Neural cell (in vitro differentiated cells): ENCODE measurements at regions not wholly inside any gene's neighbourhood (a gene's known extent, or its start where the extent isn't known, plus 50 kb on each side); places are given as distances from the start of the nearest gene placed in this dataset.

Experiments
- H2AFZ ChIP-seq: fragments of 200-600, 300-800 bp; sonication (generic), shearing (Covaris generic); 2 replicates; pipeline ENCODE4 v1.6.0; 2014; ENCODE audit warnings: low read depth, mild to moderate bottlenecking, antibody characterized with exemption, low read length, moderate library complexity
- H3F3A ChIP-seq: fragments of 200-600 bp; shearing (Covaris generic); 2 replicates; pipeline ENCODE4 v1.6.1; 2016; ENCODE audit warnings: mild to moderate bottlenecking, moderate library complexity, mixed read lengths, antibody characterized with exemption, low read length; ENCODE audit not compliant: insufficient read depth, poor library complexity, severe bottlenecking
- H3K27ac ChIP-seq: fragments of 200-600, 300-800 bp; sonication (generic), shearing (Covaris generic); 2 replicates; pipeline ENCODE4 v1.5.1; 2014; ENCODE audit warnings: mild to moderate bottlenecking, low read length, moderate library complexity
- H3K27me3 ChIP-seq: fragments of 300-800, 200-600 bp; sonication (generic), shearing (Covaris generic); 2 replicates; pipeline ENCODE4 v1.6.0; 2014; ENCODE audit warnings: mild to moderate bottlenecking, low read depth, low read length, moderate library complexity; ENCODE audit not compliant: insufficient read depth
- H3K36me3 ChIP-seq: fragments of 300-800, 200-600 bp; sonication (generic), shearing (Covaris generic); 2 replicates; pipeline ENCODE4 v1.5.1; 2014; ENCODE audit warnings: mild to moderate bottlenecking, antibody characterized with exemption, low read length, moderate library complexity; ENCODE audit not compliant: insufficient read depth
- H3K4me2 ChIP-seq: fragments of 300-800, 200-600 bp; sonication (generic), shearing (Covaris generic); 2 replicates; pipeline ENCODE4 v1.6.0; 2014; ENCODE audit warnings: mild to moderate bottlenecking, low read length
- H3K4me3 ChIP-seq: fragments of 300-800, 200-600 bp; sonication (generic), shearing (Covaris generic); 2 replicates; pipeline ENCODE4 v1.5.1; 2014; ENCODE audit warnings: mild to moderate bottlenecking, low read length, moderate library complexity
- H3K79me2 ChIP-seq: fragments of 200-600 bp; shearing (Covaris generic); replicated peaks from 2 replicates; pipeline ENCODE4 v1.6.0; 2014; ENCODE audit warnings: mild to moderate bottlenecking, low read length, moderate library complexity; ENCODE audit not compliant: insufficient read depth
- H3K9ac ChIP-seq: fragments of 300-800, 200-600 bp; sonication (generic), shearing (Covaris generic); 2 replicates; pipeline ENCODE4 v1.6.1; 2016; ENCODE audit warnings: mild to moderate bottlenecking, low read length, mixed read lengths
- H3K9me2 ChIP-seq: fragments of 200-600 bp; shearing (Covaris generic); 2 replicates; pipeline ENCODE4 v1.6.1; 2016; ENCODE audit warnings: mild to moderate bottlenecking, low read length, mixed read lengths; ENCODE audit not compliant: insufficient read depth
- H3K9me3 ChIP-seq: fragments of 200-600, 300-800 bp; sonication (generic), shearing (Covaris generic); 2 replicates; pipeline ENCODE4 v1.6.1; 2016; ENCODE audit warnings: mild to moderate bottlenecking, mixed run types, low read length, moderate library complexity, mixed read lengths
- H4K20me1 ChIP-seq: fragments of 200-600 bp; shearing (Covaris generic); 2 replicates; pipeline ENCODE4 v1.6.1; 2016; ENCODE audit warnings: mild to moderate bottlenecking, mixed run types; ENCODE audit not compliant: insufficient read depth
- EP300 ChIP-seq: fragments of 450-650 bp; conservative IDR thresholded peaks from 2 replicates; pipeline ENCODE4 v1.6.1; 2014; ENCODE audit warnings: antibody characterized with exemption, mild to moderate bottlenecking, moderate library complexity; ENCODE audit not compliant: poor library complexity, severe bottlenecking
- EZH2 ChIP-seq: fragments of 200-600, 300-800 bp; shearing (Covaris generic), sonication (generic); IDR thresholded peaks from 2 replicates; pipeline ENCODE4 v1.6.1; 2014; ENCODE audit warnings: antibody characterized with exemption, low read length, borderline replicate concordance, mild to moderate bottlenecking; ENCODE audit not compliant: insufficient read depth, poor library complexity, severe bottlenecking
- MXI1 ChIP-seq: fragments of 450-650 bp; conservative IDR thresholded peaks from 2 replicates; pipeline ENCODE4 v1.6.1; 2014; ENCODE audit warnings: antibody characterized with exemption, mild to moderate bottlenecking; ENCODE audit not compliant: poor library complexity, severe bottlenecking
- POLR2AphosphoS5 ChIP-seq: IDR thresholded peaks from 2 replicates; pipeline ENCODE4 v1.6.1; 2012
- RAD21 ChIP-seq: fragments of 450-650 bp; conservative IDR thresholded peaks from 2 replicates; pipeline ENCODE4 v1.6.1; 2014; ENCODE audit warnings: antibody characterized with exemption, mild to moderate bottlenecking, moderate library complexity
- SMC3 ChIP-seq: fragments of 450-650 bp; conservative IDR thresholded peaks from 2 replicates; pipeline ENCODE4 v1.6.1; 2014; ENCODE audit warnings: antibody characterized with exemption, mild to moderate bottlenecking, moderate library complexity; ENCODE audit not compliant: poor library complexity
- TAF1 ChIP-seq: IDR thresholded peaks from 2 replicates; pipeline ENCODE4 v1.6.1; 2012; ENCODE audit warnings: low read depth
- TF ChIP-seq, protein P1 (sequence below): IDR thresholded peaks from 2 replicates; pipeline ENCODE4 v1.6.1; 2012; ENCODE audit warnings: borderline replicate concordance
- TF ChIP-seq, protein P2 (sequence below): fragments of 450-650 bp; IDR thresholded peaks from 2 replicates; pipeline ENCODE4 v1.5.1; 2014; ENCODE audit warnings: antibody characterized with exemption, mild to moderate bottlenecking, moderate library complexity; ENCODE audit not compliant: poor library complexity, severe bottlenecking

DNA sequence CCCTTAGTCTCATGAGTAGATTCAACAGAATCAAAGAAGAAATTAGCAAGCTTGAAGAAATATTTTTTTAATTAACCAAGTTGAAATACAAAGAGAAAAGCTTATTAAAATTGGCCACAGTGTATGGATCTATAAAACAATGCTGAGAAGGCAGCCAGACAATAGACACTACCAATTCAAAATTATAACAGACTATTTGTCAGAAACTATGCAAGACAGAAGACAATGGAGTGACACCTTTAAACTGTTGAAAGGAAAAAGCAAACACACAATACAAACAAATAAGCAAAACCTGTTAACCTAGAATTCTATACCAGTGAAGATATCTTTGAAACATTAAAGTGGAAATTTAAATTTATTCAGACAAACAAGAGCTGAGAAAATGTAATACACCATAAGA, 225.4 kb downstream of the CASP12 start:
- no peaks in the 10 kb centered on the region for H3K36me3 ChIP-seq
- H3K9me3 ChIP-seq, result no peaks in the 10 kb centered on the region
- no peaks in the 10 kb centered on the region for H3K79me2 ChIP-seq
- H3K27me3 ChIP-seq, result no peaks in the 10 kb centered on the region
- no peak overlapping the region for H3K9ac ChIP-seq
- H3F3A ChIP-seq, result no peaks in the 10 kb centered on the region
- H3K27ac ChIP-seq, result no peak overlapping the region
- no peak overlapping the region for H2AFZ ChIP-seq
- TF ChIP-seq POLR2AphosphoS5 (no peak), SMC3 (no peak), EZH2 (no peak), EP300 (no peak), RAD21 (no peak), MXI1 (no peak), TAF1 (no peak)
- TF ChIP-seq, protein P1, sequence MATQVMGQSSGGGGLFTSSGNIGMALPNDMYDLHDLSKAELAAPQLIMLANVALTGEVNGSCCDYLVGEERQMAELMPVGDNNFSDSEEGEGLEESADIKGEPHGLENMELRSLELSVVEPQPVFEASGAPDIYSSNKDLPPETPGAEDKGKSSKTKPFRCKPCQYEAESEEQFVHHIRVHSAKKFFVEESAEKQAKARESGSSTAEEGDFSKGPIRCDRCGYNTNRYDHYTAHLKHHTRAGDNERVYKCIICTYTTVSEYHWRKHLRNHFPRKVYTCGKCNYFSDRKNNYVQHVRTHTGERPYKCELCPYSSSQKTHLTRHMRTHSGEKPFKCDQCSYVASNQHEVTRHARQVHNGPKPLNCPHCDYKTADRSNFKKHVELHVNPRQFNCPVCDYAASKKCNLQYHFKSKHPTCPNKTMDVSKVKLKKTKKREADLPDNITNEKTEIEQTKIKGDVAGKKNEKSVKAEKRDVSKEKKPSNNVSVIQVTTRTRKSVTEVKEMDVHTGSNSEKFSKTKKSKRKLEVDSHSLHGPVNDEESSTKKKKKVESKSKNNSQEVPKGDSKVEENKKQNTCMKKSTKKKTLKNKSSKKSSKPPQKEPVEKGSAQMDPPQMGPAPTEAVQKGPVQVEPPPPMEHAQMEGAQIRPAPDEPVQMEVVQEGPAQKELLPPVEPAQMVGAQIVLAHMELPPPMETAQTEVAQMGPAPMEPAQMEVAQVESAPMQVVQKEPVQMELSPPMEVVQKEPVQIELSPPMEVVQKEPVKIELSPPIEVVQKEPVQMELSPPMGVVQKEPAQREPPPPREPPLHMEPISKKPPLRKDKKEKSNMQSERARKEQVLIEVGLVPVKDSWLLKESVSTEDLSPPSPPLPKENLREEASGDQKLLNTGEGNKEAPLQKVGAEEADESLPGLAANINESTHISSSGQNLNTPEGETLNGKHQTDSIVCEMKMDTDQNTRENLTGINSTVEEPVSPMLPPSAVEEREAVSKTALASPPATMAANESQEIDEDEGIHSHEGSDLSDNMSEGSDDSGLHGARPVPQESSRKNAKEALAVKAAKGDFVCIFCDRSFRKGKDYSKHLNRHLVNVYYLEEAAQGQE, result no peak
- TF ChIP-seq, protein P2, sequence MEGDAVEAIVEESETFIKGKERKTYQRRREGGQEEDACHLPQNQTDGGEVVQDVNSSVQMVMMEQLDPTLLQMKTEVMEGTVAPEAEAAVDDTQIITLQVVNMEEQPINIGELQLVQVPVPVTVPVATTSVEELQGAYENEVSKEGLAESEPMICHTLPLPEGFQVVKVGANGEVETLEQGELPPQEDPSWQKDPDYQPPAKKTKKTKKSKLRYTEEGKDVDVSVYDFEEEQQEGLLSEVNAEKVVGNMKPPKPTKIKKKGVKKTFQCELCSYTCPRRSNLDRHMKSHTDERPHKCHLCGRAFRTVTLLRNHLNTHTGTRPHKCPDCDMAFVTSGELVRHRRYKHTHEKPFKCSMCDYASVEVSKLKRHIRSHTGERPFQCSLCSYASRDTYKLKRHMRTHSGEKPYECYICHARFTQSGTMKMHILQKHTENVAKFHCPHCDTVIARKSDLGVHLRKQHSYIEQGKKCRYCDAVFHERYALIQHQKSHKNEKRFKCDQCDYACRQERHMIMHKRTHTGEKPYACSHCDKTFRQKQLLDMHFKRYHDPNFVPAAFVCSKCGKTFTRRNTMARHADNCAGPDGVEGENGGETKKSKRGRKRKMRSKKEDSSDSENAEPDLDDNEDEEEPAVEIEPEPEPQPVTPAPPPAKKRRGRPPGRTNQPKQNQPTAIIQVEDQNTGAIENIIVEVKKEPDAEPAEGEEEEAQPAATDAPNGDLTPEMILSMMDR, result no peak
- no peaks in the 10 kb centered on the region for H3K9me2 ChIP-seq
- no peak overlapping the region for H3K4me2 ChIP-seq
- no peak overlapping the region for H3K4me3 ChIP-seq
- no peaks in the 10 kb centered on the region for H4K20me1 ChIP-seq

DNA sequence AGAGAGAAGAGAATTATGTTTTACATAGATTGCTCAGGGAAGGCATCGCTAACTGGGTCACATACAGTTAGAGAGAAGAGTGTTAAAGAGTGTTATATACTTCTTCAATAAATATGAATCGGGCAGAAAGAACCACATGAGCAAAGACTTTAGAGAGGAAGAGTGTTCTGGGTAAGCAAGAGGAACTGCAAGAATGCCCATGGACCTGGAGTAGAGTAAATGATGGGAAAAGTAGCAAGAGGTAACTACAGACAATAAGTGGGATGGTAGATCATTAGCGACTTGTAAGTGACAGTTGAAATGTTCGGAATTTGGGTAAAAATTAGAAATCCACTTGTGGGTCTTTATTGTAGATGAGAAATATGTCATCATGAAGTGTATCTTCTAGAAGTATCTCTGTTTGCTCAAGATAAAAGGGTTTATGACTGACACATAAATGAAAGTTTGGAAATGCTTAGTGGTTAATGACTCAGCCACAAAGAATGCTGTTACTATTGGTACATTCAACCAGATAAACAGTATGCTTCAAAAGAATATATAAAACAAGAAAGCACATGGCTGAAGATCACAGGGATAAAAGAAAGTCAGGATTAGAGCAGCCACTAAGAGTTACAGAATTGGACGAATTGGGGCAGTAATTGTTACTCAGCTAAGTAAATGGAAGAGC, 229.3 kb downstream of the CASP12 start:
- Histone ChIP-seq H3K27ac (no peak overlapping the region), H3K79me2 (no peaks in the 10 kb centered on the region), H2AFZ (no peak overlapping the region), H3K9ac (no peak overlapping the region), H3K36me3 (no peaks in the 10 kb centered on the region), H3K9me2 (no peaks in the 10 kb centered on the region), H3K4me3 (no peak overlapping the region), H3K4me2 (no peak overlapping the region), H3K9me3 (no peaks in the 10 kb centered on the region), H3F3A (no peaks in the 10 kb centered on the region), H4K20me1 (no peaks in the 10 kb centered on the region), H3K27me3 (no peaks in the 10 kb centered on the region)
- TF ChIP-seq SMC3 (no peak), TAF1 (no peak), RAD21 (no peak), EP300 (no peak), POLR2AphosphoS5 (no peak), EZH2 (no peak), MXI1 (no peak)
- TF ChIP-seq, protein P2, result no peak
- TF ChIP-seq, protein P1, result no peak
